AG04450 (cell line): ENCODE measurements at regions not wholly inside any gene's neighbourhood (a gene's known extent, or its start where the extent isn't known, plus 50 kb on each side); places are given as distances from the start of the nearest gene placed in this dataset.

Experiments used
- CTCF ChIA-PET: fragments of 300-600, 350-600 bp; formaldehyde crosslinking; extraction: SDS; loops from one replicate; lab custom pipeline; 2022; ENCODE audit warnings: antibody characterized with exemption, inconsistent platforms; lab: Charles Lee
- POLR2A ChIA-PET: fragments of 350-600 bp; formaldehyde crosslinking; extraction: SDS; loops from one replicate; lab custom pipeline; 2021; ENCODE audit warnings: antibody characterized with exemption, inconsistent platforms; lab: Yijun Ruan, JAX
- DNase-seq: peaks from one replicate; pipeline ENCODE4 v3.0.0-alpha.2; 2011; ENCODE audit warnings: low read depth, low spot score
- H3K27ac ChIP-seq: one replicate; pipeline ENCODE4 v1.5.1; 2012; ENCODE audit warnings: low read depth, low read length, control low read depth
- H3K27me3 ChIP-seq: one replicate; pipeline ENCODE4 v1.6.0; 2012; ENCODE audit warnings: low read length; ENCODE audit not compliant: control insufficient read depth, insufficient read depth
- H3K4me3 ChIP-seq: 2 replicates; pipeline ENCODE4 v1.5.1; 2011; ENCODE audit warnings: mild to moderate bottlenecking, low read depth, low read length, control low read depth
- H3K9me3 ChIP-seq: 2 replicates; pipeline ENCODE4 v1.5.1; 2012; ENCODE audit warnings: low read length; ENCODE audit not compliant: control insufficient read depth, insufficient read depth
- TF ChIP-seq, protein P1 (sequence below): IDR thresholded peaks from 2 replicates; pipeline ENCODE4 v1.5.1; 2011; ENCODE audit warnings: low read depth, low read length, control low read depth, inconsistent platforms

DNA sequence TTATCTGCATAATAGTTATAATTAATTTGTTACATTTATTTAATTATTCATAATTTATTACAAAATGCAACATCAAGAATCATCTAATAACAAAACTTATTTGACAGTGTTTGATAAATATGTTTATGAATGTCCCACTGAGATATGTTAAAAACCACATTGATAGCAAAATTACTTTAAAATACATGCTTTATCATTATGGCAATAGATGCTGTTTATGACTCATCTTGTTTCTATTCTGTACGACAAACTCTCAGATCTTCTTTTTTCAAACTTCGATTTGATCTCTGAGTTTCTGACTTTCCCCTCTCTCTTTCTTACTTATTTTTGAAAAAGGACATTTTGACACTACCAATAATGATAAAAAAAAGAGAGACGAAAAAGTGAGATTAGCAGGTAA is 56.8 kb upstream of the LRRK2 start:
- no peak for DNase-seq
- TF ChIP-seq, protein P1, sequence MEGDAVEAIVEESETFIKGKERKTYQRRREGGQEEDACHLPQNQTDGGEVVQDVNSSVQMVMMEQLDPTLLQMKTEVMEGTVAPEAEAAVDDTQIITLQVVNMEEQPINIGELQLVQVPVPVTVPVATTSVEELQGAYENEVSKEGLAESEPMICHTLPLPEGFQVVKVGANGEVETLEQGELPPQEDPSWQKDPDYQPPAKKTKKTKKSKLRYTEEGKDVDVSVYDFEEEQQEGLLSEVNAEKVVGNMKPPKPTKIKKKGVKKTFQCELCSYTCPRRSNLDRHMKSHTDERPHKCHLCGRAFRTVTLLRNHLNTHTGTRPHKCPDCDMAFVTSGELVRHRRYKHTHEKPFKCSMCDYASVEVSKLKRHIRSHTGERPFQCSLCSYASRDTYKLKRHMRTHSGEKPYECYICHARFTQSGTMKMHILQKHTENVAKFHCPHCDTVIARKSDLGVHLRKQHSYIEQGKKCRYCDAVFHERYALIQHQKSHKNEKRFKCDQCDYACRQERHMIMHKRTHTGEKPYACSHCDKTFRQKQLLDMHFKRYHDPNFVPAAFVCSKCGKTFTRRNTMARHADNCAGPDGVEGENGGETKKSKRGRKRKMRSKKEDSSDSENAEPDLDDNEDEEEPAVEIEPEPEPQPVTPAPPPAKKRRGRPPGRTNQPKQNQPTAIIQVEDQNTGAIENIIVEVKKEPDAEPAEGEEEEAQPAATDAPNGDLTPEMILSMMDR = no peak
- Histone ChIP-seq H3K4me3 (no peak overlapping the region), H3K9me3 (no peaks in the 10 kb centered on the region), H3K27ac (no peak overlapping the region), H3K27me3 (no peaks in the 10 kb centered on the region)
- ChIA-PET POLR2A (no interaction called here), CTCF (no interaction called here)

DNA sequence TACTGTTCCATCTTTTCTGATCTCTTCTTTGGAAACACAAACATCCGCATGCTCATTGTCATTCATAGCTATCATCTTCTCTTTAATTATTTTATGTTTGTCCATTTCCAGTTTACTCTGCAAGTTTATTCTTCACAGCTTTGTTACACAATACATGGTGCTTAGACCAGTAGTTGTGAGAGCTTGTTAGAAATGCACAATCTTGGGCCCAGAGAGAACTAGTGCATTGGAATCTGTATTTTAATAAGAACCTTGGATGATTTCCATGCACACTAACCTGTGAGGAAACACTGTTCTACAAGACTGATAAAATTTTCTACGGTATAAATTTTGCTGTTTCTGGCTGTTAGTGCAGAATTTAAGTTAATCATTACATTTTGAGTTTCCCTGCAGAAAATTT is 59.3 kb upstream of the SLC2A13 start:
- TF ChIP-seq, protein P1 = no peak
- Histone ChIP-seq H3K4me3 (no peak overlapping the region), H3K27ac (no peak overlapping the region), H3K9me3 (no peaks in the 10 kb centered on the region), H3K27me3 (no peaks in the 10 kb centered on the region)
- no peak for DNase-seq
- ChIA-PET POLR2A (no interaction called here), CTCF (no interaction called here)

DNA sequence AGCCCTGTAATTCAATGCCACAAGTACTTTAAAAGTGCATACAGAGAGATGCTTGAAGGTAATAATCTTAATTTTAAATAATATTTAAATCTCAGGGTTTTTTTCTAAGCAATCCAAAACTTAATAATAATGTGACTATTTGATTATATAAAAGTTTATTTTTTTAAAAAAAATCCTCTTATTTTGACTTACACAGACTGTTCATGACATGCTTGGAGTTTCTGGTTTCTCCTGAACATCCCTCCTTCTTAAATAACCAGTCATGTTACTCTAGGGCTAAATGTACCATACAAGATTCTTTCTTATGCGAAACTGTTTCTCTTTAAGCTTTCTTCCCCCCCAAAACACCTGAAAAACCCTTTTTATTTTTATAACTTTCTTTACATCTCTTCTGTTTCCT is 58.2 kb upstream of the SLC2A13 start:
- H3K4me3 ChIP-seq = no peak overlapping the region
- POLR2A ChIA-PET = no interaction called here
- CTCF ChIA-PET = no interaction called here

DNA sequence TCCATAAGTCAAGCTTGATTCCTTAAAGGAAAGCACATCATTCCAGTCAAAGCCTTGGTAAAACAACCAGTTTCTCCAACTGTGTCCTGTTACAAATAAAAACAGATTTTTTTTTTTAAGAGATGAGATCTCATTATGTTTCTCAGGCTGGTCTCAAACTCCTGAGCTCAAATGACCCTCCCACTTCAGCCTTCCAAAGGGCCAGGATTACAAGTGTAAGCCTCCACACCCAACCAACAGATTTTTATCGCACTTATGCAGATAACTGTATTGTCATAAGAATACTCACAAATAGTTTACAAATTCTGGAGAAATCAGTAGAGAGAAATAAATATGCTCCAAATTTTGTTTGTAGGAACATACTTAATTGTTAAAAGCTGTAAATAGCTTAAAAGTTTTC is 56.2 kb upstream of the SLC2A13 start:
- Histone ChIP-seq H3K4me3 (no peak overlapping the region), H3K27ac (no peak overlapping the region), H3K9me3 (no peaks in the 10 kb centered on the region), H3K27me3 (no peaks in the 10 kb centered on the region)
- TF ChIP-seq, protein P1 = no peak
- no peak for DNase-seq
- CTCF ChIA-PET = no interaction called here
- POLR2A ChIA-PET = no interaction called here

More for the DNA sequence above, 58.2 kb upstream of the SLC2A13 start:
- H3K27ac ChIP-seq = no peak overlapping the region
- H3K27me3 ChIP-seq = no peaks in the 10 kb centered on the region
- TF ChIP-seq, protein P1 = no peak
- H3K9me3 ChIP-seq = no peaks in the 10 kb centered on the region
- DNase-seq = no peak

DNA sequence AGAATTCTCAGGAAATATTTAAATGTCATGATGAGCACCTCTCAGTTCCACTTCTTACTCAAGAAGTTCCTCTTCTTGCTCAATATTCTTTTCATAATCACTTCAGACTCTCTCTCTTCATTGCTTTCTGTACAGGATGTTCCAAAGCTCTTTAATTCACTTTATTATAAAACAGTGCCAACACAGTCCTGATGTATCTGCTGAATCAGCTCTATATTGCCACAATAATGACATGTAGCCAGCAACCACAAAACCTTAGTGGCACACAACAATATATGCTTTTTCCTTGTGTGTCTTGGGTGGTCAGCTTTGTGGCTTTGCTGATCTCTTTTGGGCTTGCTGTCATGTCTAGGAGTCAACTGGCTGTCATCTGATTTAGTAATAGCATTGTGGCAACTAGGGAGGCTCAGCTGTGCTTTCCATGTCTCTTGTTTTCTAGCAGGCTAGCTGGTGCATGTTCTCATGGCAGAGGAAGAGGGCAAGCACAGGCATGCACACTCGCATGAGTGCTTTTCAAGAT is 52.8 kb upstream of the SLC2A13 start:
- TF ChIP-seq, protein P1 = no peak
- DNase-seq = no peak
- H3K9me3 ChIP-seq = no peaks in the 10 kb centered on the region
- H3K27me3 ChIP-seq = no peaks in the 10 kb centered on the region
- H3K27ac ChIP-seq = no peak overlapping the region
- H3K4me3 ChIP-seq = no peak overlapping the region
- ChIA-PET CTCF (interaction anchor here (1.4 kb wide), 1 partner anchor 155 kb away, joined by 3 read pairs; no protein-coding TSS in a partner anchor), POLR2A (no interaction called here)
